Mesenchymal stem cell (in vitro differentiated cells and primary cell): ENCODE measurements at regions not wholly inside any gene's neighbourhood (a gene's known extent, or its start where the extent isn't known, plus 50 kb on each side); places are given as distances from the start of the nearest gene placed in this dataset.

Source experiments
- DNase-seq: peaks from one replicate; pipeline ENCODE4 v3.0.0-alpha.2; 2013
- H2AFZ ChIP-seq: one replicate; pipeline ENCODE4 v1.6.1; 2013; ENCODE audit warnings: low read depth, mild to moderate bottlenecking, control low read depth, inconsistent platforms, low read length, moderate library complexity
- H2AK5ac ChIP-seq: 2 replicates; pipeline ENCODE4 v1.6.1; 2013; ENCODE audit warnings: low read length, moderate library complexity, mild to moderate bottlenecking, inconsistent platforms; ENCODE audit not compliant: severe bottlenecking
- H2BK120ac ChIP-seq: one replicate; pipeline ENCODE4 v1.6.1; 2013; ENCODE audit warnings: low read depth, mild to moderate bottlenecking, inconsistent platforms, low read length, moderate library complexity
- H2BK12ac ChIP-seq, 2 experiments: one replicate each; pipeline ENCODE4 v1.6.1; 2013; ENCODE audit warnings: inconsistent platforms in 2 of 2, low read length in 2 of 2, mild to moderate bottlenecking in 2 of 2, moderate library complexity in 2 of 2, control low read depth in 1 of 2
- H2BK15ac ChIP-seq: one replicate; pipeline ENCODE4 v1.6.1; 2013; ENCODE audit warnings: mild to moderate bottlenecking, low read depth, inconsistent platforms; ENCODE audit not compliant: poor library complexity, severe bottlenecking
- H2BK5ac ChIP-seq: 2 replicates; pipeline ENCODE4 v1.6.1; 2013; ENCODE audit warnings: low read depth, mild to moderate bottlenecking, low read length, control low read depth, inconsistent platforms; ENCODE audit not compliant: poor library complexity, severe bottlenecking
- H3K14ac ChIP-seq, 2 experiments: one replicate each; pipeline ENCODE4 v1.6.1; 2013; ENCODE audit warnings: inconsistent platforms in 2 of 2, low read length in 2 of 2, control low read depth in 1 of 2, mild to moderate bottlenecking in 1 of 2, moderate library complexity in 1 of 2
- H3K18ac ChIP-seq, 2 experiments: one replicate each; pipeline ENCODE4 v1.6.1; 2013; ENCODE audit warnings: inconsistent platforms in 2 of 2, low read length in 2 of 2, control low read depth in 1 of 2, low read depth in 1 of 2, mild to moderate bottlenecking in 1 of 2
- H3K23ac ChIP-seq, 2 experiments: one replicate each; pipeline ENCODE4 v1.6.1; 2013; ENCODE audit warnings: inconsistent platforms in 2 of 2, low read length in 2 of 2, mild to moderate bottlenecking in 2 of 2, moderate library complexity in 2 of 2, control low read depth in 1 of 2
- H3K27ac ChIP-seq: 2 replicates; pipeline ENCODE4 v1.5.1; 2013; ENCODE audit warnings: mild to moderate bottlenecking, moderate library complexity, low read length, control low read depth, inconsistent platforms; ENCODE audit not compliant: poor library complexity, severe bottlenecking
- H3K27me3 ChIP-seq, 2 experiments: 2 replicates each; pipeline versions ENCODE4 v1.6.1 to v1.7.0; 2013; ENCODE audit warnings: low read length in 2 of 2, mild to moderate bottlenecking in 2 of 2, moderate library complexity in 2 of 2, control low read depth in 1 of 2, inconsistent platforms in 1 of 2; ENCODE audit not compliant: control insufficient read depth in 1 of 2, insufficient read depth in 1 of 2
- H3K36me3 ChIP-seq, 2 experiments: 2 replicates each; pipeline versions ENCODE4 v1.6.1 to v1.7.0; 2013; ENCODE audit warnings: low read length in 2 of 2, control low read depth in 1 of 2, inconsistent platforms in 1 of 2, low read depth in 1 of 2, mild to moderate bottlenecking in 1 of 2; ENCODE audit not compliant: insufficient read depth in 2 of 2, control insufficient read depth in 1 of 2
- H3K4ac ChIP-seq, 2 experiments: one replicate each; pipeline ENCODE4 v1.6.1; 2013; ENCODE audit warnings: inconsistent platforms in 2 of 2, low read length in 2 of 2, mild to moderate bottlenecking in 2 of 2, moderate library complexity in 2 of 2, control low read depth in 1 of 2, low read depth in 1 of 2
- H3K4me1 ChIP-seq: 2 replicates; pipeline ENCODE4 v1.6.1; 2013; ENCODE audit warnings: low read depth, low read length, control low read depth; ENCODE audit not compliant: control insufficient read depth, insufficient read depth
- H3K4me2 ChIP-seq: 2 replicates; pipeline ENCODE4 v1.6.1; 2013; ENCODE audit warnings: low read length, mild to moderate bottlenecking, inconsistent platforms; ENCODE audit not compliant: poor library complexity, severe bottlenecking
- H3K4me3 ChIP-seq, 2 experiments: 2 replicates each; pipeline versions ENCODE4 v1.5.1 to v1.7.0; 2013; ENCODE audit warnings: low read length in 2 of 2, mild to moderate bottlenecking in 2 of 2, control low read depth in 1 of 2, low read depth in 1 of 2; ENCODE audit not compliant: insufficient read depth in 1 of 2
- H3K79me1 ChIP-seq: replicated peaks from 2 replicates; pipeline ENCODE4 v1.6.1; 2013; ENCODE audit warnings: mild to moderate bottlenecking, control low read depth, low read length, inconsistent platforms; ENCODE audit not compliant: poor library complexity, severe bottlenecking
- H3K9ac ChIP-seq: 2 replicates; pipeline ENCODE4 v1.7.0; 2013; ENCODE audit warnings: mild to moderate bottlenecking, low read length, moderate library complexity
- H3K9me3 ChIP-seq: 2 replicates; pipeline ENCODE4 v1.7.0; 2013; ENCODE audit warnings: mild to moderate bottlenecking, low read length; ENCODE audit not compliant: control insufficient read depth
- H4K8ac ChIP-seq: one replicate; pipeline ENCODE4 v1.6.1; 2013; ENCODE audit warnings: inconsistent platforms, mild to moderate bottlenecking, low read length, moderate library complexity
- H4K91ac ChIP-seq: one replicate; pipeline ENCODE4 v1.6.1; 2013; ENCODE audit warnings: mild to moderate bottlenecking, low read length, inconsistent platforms
- WGBS: methylation state at CpG from one replicate; pipeline ENCODE4 v1.1.7; 2013; ENCODE audit warnings: mixed read lengths; 5-methylcytosine and 5-hydroxymethylcytosine counted together

- no peaks in the 10 kb centered on the region for H3K36me3 ChIP-seq
- H2BK12ac ChIP-seq, result no peak overlapping the region
- H3K79me1 ChIP-seq, result no peaks in the 10 kb centered on the region
- peaks cover 6% of the 10 kb centered on the region for H3K4me1 ChIP-seq
- no peak overlapping the region for H3K4me2 ChIP-seq
- H2AK5ac ChIP-seq, result no peak overlapping the region
- no peak for DNase-seq
- H3K27ac ChIP-seq, result no peak overlapping the region
- no peak overlapping the region for H3K4ac ChIP-seq
- no peaks in the 10 kb centered on the region for H3K9me3 ChIP-seq
- no peak overlapping the region for H3K18ac ChIP-seq
- no peak overlapping the region for H2BK15ac ChIP-seq
- H2BK5ac ChIP-seq, result no peak overlapping the region
- peak overlapping the region; percentile 78 for H3K9ac ChIP-seq
- H4K8ac ChIP-seq, result no peak overlapping the region
- H4K91ac ChIP-seq, result no peak overlapping the region
- no peak overlapping the region for H3K14ac ChIP-seq
- no peaks in the 10 kb centered on the region for H3K27me3 ChIP-seq
- no peak overlapping the region for H2AFZ ChIP-seq
- H3K23ac ChIP-seq, result no peak overlapping the region
- H3K4me3 ChIP-seq, result peak overlapping the region in 1 of 2 experiments; percentile 20
- no peak overlapping the region for H2BK120ac ChIP-seq
These were observed 160.8 kb downstream of the NTMT2 start for GRCh38 chr1:170306513-170306910.

GRCh38 chr1:170306948-170307347 lies 161.2 kb downstream of the NTMT2 start:
- Histone ChIP-seq H2BK15ac (no peak overlapping the region), H3K9me3 (no peaks in the 10 kb centered on the region), H2BK5ac (no peak overlapping the region), H4K91ac (no peak overlapping the region), H3K4me2 (no peak overlapping the region), H3K4ac (no peak overlapping the region), H3K4me1 (peaks cover 6% of the 10 kb centered on the region), H3K27ac (no peak overlapping the region), H3K14ac (no peak overlapping the region), H3K23ac (no peak overlapping the region), H2AK5ac (no peak overlapping the region), H4K8ac (no peak overlapping the region), H3K4me3 (peak overlapping the region in 1 of 2 experiments; percentile 20), H2BK12ac (no peak overlapping the region), H2BK120ac (no peak overlapping the region), H3K27me3 (no peaks in the 10 kb centered on the region), H3K36me3 (no peaks in the 10 kb centered on the region), H3K18ac (no peak overlapping the region), H2AFZ (no peak overlapping the region), H3K79me1 (no peaks in the 10 kb centered on the region), H3K9ac (peak overlapping the region; percentile 78)
- 83% methylated on average over 1 of the region's 2 CpGs for WGBS
- no peak for DNase-seq

- H2AK5ac ChIP-seq, result no peak overlapping the region
- no CpG with 5 or more reads among the region's 1 CpG for WGBS
These were observed 161.7 kb downstream of the NTMT2 start for GRCh38 chr1:170307426-170307825.

DNA sequence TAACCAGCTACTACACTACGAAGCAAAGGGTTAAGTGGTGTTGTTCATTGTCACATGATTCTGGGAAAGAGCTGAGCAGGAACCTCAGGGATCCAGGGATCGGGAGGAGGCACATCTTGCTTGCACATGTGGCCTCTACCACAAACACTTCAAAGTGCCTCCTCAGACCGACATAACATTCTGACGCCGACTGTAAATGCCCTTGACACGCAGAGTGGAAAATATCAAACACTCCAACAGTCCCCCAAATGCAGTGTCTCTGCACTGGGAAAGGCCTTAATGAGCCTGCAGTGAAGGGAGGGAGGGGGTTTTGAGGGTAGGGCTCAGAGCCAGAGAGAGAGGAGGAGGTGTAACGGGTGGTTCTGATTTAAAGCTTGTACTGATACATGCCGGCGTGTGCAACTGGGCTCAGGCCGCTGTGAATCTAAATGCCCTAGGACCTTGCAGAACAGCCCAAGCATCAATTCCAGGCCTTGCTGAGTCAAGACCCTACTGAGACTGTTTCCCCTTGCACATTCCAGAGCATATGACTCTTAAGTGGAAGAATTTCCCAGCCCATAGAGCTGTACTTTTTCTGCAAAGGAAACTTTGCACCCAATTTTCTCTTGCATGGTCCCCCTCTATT lies 163.7 kb downstream of the NTMT2 start:
- H3K27ac ChIP-seq, result peak overlapping the region; percentile 99
- peak overlapping the region in 1 of 2 experiments; percentile 10 for H2BK12ac ChIP-seq
- no peak overlapping the region for H3K23ac ChIP-seq
- H3K9me3 ChIP-seq, result no peaks in the 10 kb centered on the region
- H4K8ac ChIP-seq, result peak overlapping the region; percentile 76
- H3K4me1 ChIP-seq, result peaks cover 6% of the 10 kb centered on the region
- peak; percentile 96 for DNase-seq
- WGBS, result 3% methylated on average over 10 of the region's 10 CpGs
- no peaks in the 10 kb centered on the region for H3K36me3 ChIP-seq
- H3K4me2 ChIP-seq, result no peak overlapping the region
- no peak overlapping the region for H2BK15ac ChIP-seq
- peak overlapping the region; percentile 89 for H4K91ac ChIP-seq
- no peak overlapping the region for H3K4me3 ChIP-seq
- H3K14ac ChIP-seq, result peak overlapping the region in 1 of 2 experiments; percentile 26
- H3K9ac ChIP-seq, result peak overlapping the region; percentile 85
- H2BK120ac ChIP-seq, result no peak overlapping the region
- H3K18ac ChIP-seq, result peak overlapping the region; percentile 63 to 90
- no peaks in the 10 kb centered on the region for H3K79me1 ChIP-seq
- H2BK5ac ChIP-seq, result peak overlapping the region; percentile 66
- H3K27me3 ChIP-seq, result no peaks in the 10 kb centered on the region
- H2AK5ac ChIP-seq, result no peak overlapping the region
- peak overlapping the region in 1 of 2 experiments; percentile 17 for H3K4ac ChIP-seq
- H2AFZ ChIP-seq, result peak overlapping the region; percentile 53

More at GRCh38 chr1:170307426-170307825, 161.7 kb downstream of the NTMT2 start:
- no peak overlapping the region for H3K4ac ChIP-seq
- no peak overlapping the region for H2BK120ac ChIP-seq
- H3K27ac ChIP-seq, result no peak overlapping the region
- H3K18ac ChIP-seq, result peak overlapping the region in 1 of 2 experiments; percentile 46
- no peak overlapping the region for H2BK12ac ChIP-seq
- no peak overlapping the region for H2BK15ac ChIP-seq
- H3K14ac ChIP-seq, result no peak overlapping the region
- peak; percentile 46 for DNase-seq
- H3K79me1 ChIP-seq, result no peaks in the 10 kb centered on the region
- H3K4me1 ChIP-seq, result peaks cover 6% of the 10 kb centered on the region
- no peaks in the 10 kb centered on the region for H3K27me3 ChIP-seq
- H3K9ac ChIP-seq, result peak overlapping the region; percentile 78
- no peak overlapping the region for H3K4me3 ChIP-seq
- H2BK5ac ChIP-seq, result no peak overlapping the region
- H2AFZ ChIP-seq, result no peak overlapping the region
- H3K9me3 ChIP-seq, result no peaks in the 10 kb centered on the region
- H4K91ac ChIP-seq, result no peak overlapping the region
- no peaks in the 10 kb centered on the region for H3K36me3 ChIP-seq
- H3K23ac ChIP-seq, result no peak overlapping the region
- H4K8ac ChIP-seq, result peak overlapping the region; percentile 27
- H3K4me2 ChIP-seq, result no peak overlapping the region
